HG03066 (cell line): ENCODE measurements at regions not wholly inside any gene's neighbourhood (a gene's known extent, or its start where the extent isn't known, plus 50 kb on each side); places are given as distances from the start of the nearest gene placed in this dataset.

Experiments
- ATAC-seq: cut with Tn5 transposase; IDR thresholded peaks from one replicate; pipeline ENCODE4 v1.9.1; 2021; ENCODE audit warnings: low read depth; ENCODE audit not compliant: unreplicated experiment

DNA sequence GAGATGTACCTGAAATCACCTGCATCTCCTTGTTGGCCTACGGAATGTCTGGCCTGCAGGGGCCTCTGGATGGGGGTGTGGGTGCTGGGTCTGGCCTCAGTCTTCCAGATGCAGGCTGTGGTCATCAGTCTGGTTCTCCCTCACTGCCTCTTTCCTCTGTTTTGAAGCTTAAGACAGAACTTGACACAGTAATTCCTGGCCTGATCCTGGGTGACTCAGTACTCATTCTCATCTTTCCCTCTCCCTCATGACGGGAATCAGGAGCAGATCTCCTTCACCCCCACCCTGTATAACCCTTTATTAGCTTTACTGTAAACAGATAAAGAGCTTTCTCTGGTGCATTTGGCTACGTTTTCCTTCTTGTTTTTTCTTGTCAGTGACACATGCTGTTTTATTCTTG, 89.3 kb upstream of the ADAMTS16 start:
- no peak for ATAC-seq

DNA sequence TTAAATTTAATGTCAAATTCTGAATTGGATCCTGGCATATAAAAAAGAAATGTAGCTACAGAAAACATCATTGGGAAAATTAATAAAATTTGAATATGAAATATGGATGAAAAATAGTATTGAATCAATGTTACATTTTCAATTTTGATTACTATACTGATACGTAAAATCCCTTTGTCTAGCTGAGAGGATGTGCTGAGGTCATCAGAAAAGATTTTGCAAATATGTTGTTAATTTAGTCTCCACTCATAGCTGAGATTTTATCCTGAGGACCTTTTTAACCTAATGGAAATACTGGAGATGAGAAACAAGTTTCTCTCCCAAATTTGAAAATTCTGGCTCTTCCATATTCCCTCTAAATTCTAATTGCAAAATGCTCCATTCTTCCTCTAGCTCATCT, 84.4 kb upstream of the ADAMTS16 start:
- ATAC-seq = no peak

DNA sequence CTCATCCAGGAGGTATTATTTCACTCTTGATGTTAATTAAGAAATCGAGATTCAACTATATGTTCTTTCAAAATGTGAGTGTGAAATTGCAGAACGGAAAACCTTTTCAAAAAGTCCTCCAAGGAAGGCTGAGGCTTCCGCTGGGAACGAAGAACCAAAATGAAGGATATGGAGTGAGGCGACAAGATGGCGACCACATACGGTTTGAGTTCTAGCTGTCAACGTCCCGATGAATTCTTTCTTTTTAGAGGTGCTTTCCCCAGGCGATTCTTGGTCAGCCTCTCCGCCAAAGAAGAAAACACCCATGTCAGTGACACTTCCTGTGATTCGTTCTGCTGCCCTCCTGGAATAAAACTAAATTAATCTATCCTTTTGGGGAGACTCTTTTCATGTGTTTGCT, 78.3 kb upstream of the ADAMTS16 start:
- no peak for ATAC-seq

DNA sequence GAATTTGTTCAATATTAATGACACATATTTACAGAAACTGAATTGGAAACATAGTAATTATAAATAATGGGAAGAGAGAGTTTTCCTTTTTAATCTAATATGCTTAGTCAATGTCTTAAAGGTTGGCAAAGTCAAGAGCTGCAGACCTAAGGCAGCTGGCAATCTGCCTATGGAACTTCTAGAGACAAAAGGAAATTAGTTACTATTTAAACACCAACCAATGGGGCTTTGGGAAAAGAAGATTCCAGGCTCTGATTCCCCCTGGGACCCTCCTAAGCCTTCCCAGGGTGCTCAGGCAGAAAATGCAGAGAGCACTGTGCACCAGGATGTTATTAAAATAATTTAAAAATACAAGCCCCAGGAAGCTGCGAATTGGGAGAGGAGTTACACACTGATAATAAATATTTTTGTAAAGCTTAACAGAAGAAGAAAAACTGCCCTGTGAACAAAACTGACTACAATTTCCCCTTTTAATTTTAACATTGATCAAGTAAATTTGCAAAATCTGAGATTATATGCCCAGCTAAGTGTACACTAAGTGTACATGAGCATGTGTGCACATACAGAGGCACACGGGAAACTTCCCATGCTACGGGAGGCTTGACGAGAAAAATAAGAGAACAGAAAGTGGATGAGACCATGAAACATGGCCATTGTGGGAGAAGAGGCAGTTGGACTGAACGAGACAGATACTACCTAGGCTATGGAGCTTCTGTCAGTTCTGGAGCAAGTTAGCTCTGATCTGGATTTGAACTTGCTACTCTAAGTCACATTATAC, 77.4 kb upstream of the ADAMTS16 start:
- no peak for ATAC-seq

DNA sequence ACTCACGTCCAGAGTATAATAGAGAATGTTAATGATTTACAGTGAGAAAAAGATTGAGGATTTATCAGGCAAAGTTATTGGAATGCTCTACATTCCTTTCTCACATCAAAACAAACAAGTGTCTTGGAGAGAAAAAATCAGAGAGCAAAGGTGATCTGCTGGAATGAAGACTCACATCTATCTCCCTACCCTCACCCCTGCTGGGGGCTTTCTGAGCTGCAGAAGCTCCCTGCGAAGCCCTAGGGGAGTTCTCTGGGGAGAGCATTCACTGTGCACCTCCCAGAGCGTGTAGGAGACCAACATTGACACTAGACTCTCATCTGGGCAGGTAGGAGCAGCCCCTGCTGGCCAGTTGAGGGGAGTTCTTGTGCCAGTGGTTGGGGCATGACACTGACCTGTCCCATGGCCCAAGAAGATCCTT, 76.6 kb upstream of the ADAMTS16 start:
- ATAC-seq = no peak

DNA sequence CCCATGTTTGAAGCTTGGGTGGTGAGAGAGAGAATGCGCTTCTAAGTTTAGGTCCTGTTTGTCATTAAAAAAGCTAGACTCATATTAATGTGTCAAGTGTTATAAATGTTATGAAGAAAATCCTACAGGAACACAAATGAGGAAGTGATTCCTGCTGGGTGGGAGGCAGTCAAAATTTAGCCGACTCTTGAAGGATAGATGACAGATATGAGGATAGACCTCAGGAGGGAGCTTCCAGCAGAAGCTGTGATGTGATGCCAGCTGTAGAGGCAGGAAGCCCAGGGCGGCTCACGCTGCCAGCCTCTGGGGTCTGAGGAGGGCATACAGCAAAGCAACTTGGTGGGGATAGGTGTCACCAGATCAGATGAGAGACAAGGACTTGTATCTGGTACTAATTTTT, 74.7 kb upstream of the ADAMTS16 start:
- ATAC-seq = no peak

DNA sequence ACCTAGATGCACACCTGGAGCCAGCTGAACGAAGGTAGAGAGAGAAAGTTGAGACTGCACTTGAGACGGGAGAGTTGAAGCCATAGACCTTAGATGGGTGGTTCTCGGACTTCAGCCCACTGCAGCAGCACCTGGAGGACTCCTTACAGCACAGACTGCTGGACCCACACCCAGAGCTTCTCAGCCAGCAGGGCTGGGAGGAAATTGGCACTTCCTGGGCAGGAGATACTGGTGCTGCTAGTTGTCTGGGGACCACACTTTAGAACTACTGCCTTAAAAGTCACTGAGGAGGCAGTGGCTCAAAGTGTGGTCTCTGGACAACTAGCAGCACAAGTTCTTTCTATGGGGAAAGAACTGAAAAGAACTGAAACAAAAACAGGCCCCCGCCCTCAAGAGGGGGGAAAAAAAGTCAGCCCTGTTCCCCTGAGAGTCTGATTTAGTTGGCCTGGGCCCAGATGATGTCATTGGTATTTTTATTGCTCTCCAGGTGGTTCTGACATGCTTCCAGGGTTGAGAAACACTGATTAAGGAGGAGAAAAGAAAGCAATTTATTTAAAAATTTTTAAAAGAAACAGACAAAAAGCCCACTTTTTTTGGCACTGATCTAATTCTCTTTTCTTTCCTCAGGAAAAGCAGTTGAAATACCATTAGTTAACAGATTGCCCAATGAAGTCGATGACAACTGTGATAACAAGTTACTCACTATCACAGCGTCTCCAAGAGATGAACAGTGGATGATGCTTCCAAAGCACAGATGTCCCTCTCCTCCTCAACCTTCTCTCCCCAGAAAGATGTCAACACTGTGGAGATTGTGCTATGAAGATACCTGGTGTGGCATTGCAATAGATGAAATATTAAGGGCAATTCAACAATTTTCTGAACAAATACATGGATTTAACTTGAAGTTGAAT, 73.6 kb upstream of the ADAMTS16 start:
- ATAC-seq = no peak

DNA sequence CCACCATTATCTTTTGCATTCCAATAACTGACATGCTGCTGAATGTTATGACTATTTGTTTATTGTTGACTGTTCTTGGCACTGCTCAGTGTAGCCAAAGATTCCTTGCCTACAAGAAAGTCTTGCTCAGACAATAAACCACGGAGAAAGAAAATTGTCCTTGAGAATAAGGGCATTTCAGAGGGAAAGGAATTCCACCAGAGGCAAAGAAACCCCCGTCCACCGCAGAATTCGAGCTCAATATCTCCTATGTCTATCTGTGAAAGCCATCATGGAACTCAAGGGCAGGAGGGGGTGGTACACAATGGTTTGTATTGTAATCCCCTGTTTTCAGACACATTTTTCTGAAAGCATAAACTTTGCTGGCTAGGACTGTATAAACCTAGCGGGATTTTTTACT, 70.3 kb upstream of the ADAMTS16 start:
- no peak for ATAC-seq

DNA sequence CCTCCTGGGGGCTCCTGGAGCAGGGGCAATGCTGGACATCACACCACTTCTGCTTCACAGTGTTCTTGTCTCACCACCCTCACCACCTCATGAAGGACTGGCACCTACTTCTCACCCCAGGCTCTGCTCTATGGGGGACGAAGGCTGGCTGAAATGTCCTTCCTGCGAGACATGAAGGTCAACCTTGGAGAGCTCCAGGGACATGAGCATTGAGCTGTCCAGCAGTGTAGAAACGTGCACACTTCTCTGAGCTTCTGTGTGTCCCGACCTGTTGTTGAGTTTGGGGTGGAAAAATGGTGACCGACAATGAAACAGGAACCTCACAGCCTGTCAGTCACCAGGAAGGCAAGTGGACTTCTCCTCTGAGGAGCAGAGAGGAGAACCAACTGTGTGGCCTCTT, 68.6 kb upstream of the ADAMTS16 start:
- ATAC-seq = no peak

DNA sequence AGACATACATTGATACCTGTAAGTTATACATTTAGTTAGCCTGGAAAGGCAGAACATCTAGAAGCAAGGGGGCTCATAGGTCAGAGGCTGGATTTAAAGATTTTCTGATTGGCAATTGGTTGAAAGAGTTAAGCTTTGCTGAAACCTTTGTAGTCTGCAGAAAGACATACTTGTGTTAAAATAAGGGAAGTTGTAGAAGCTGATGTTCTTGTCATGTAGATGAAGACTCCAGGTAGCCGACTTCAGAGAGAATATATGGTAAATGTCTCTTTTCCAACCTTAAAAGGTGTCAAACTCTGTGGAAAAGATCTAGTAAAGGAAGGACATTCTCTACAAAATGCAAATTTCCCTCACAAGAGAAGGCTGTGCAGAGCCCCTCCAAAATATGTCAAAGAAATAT, 62.9 kb upstream of the ADAMTS16 start:
- ATAC-seq = no peak

DNA sequence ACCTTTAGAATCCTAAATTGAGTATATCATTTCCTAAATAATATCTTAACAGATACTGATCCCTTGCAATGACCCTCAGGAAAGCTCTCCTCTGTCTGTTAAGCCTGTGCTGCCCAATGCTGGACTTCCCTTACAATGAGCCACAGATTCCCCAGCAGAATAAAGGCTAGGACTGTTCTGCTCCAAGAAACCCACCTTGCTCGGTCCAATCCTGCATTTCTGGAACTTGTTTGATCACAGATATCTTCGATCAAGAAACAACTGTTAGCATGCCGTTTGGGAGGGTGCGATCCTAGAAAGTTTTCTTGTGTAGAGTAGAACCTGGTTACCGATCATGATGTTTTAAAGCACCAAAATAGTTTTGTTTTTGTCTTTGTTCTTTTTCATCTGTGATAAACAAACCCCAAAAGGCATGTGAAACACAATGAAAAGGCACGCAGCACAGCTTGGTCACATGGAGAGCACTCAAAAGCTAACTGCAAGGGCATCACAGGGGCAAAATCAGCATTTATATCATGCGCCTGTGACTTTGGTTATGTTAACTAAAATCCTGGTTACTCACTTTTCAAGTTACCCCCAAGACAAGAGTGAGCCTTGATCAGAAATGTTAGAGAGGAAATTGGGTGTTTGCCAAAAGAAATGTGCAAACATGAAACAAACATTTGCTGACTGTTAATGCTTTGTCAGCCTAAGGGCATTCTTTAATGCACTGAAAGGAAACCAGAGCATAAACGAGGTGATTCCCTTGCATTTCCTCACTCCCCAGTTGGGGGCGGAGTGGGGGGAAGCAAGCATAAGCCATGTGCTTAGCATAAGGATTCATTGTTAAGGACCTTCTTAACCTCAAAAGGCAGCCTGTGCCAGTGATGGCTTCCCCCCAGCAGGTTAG, 61.9 kb upstream of the ADAMTS16 start:
- no peak for ATAC-seq

DNA sequence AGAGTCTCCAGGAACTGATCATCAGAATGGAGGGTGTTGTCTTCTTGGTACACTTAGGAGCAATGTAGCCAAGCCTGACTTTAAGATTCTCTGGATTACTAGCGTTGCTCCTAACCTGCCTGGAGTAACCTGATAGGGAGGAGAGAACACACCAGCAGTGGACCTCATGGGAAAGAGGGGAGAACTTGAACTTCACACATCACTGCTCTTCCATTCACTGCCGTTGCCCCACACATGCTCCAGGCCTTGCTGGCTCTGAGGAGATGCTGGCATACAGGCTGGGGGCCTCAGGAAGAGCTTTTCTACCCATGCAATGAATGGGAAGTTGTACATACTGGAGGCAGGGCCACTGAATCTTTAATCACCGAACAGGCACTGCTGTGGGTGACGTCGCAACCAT, 60.3 kb upstream of the ADAMTS16 start:
- no peak for ATAC-seq

DNA sequence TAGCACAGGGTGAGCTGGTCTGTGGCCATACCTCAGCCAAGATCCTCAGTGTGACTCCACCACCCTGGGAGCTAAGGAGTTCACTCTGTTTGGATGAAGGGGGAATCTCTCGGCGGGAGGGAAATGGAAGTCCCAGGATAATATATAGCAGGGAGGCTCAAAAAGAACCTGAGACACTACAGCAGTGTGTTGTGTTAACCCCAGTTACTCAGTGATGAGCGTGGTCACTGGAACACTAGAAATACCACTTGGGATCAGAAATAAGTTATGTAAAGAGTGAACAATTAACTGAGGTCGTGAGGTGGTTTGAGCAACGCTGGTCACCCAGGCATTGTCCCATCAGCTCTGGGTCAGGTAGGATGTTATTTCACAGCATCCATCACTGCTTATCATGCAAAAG, 59.3 kb upstream of the ADAMTS16 start:
- ATAC-seq = no peak

DNA sequence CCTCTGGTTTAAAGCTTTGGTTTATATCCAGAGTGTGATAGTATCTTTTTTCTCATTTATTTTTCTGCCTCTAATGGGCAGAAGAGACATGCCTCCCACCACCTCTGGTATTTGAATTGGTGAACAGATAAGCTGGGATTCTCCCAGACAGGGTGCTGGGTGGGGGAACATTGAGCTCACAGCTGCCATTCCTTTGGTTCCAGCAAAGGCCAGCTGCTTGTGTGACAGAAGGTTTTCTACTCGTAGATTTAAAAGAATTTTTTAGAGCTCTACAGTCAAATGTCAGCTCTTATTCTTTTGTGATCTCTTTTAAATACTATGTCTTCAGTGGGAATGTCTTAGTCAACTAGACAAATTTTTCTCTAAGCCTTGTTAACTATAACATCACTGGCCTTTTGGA, 54.7 kb upstream of the ADAMTS16 start:
- no peak for ATAC-seq

DNA sequence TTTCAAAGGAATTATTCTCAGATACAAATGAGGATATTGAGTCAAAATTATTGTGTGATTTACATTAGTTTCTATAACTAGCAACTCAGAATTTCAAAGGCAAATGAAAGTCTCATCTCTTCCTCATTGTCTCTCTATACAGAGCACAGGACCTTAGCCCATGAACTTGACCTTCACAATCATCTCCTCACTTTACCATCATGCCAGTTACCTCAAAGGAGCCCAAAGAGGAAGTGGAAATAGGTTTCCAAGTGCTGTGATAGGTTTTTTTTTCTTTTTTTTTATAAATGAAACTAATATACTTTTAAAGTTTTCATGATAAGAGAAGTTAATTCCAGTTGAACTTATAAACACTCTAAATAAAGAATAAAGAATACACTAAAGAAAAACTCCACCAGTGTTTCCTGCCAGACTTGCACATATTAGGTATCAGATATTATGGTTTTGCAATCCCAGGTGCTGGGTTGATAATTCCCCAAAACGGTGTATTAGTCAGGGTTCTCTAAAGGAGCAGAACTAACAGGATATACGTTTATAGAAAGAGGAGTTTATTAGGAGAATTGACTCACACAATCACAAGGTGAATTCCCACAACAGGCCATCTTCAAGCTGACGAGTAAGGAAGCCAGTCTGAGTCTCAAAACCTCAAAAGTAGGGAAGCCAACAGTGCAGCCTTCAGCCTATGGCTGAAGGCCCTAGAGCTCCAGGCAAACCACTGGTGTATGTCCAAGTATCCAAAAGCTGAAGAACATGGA, 50.1 kb upstream of the ADAMTS16 start:
- no peak for ATAC-seq
